ENCODE measurements at regions not wholly inside any gene's neighbourhood (a gene's known extent, or its start where the extent isn't known, plus 50 kb on each side); places are given as distances from the start of the nearest gene placed in this dataset.

GRCh38 chr2:181318504-181319280 is 138.5 kb upstream of the ITGA4 start:
- no peaks in the 10 kb centered on the region for H3K27me3 Mint-ChIP-seq
- ATAC-seq (ENCODE audit: low read depth) (no peak), DNase-seq (ENCODE audit: low spot score in 2 of 2) (no peak)
- no peaks in the 10 kb centered on the region for H3K9me3 Mint-ChIP-seq
- H3K4me1 Mint-ChIP-seq: peaks cover 10% of the 10 kb centered on the region
- H3K27ac Mint-ChIP-seq: no peak overlapping the region
- no peak overlapping the region for H3K4me3 Mint-ChIP-seq
- H3K36me3 Mint-ChIP-seq: no peaks in the 10 kb centered on the region

GRCh38 chr2:181319286-181319685 is 137.9 kb upstream of the ITGA4 start:
- H3K9me3 Mint-ChIP-seq: peaks cover 1% of the 10 kb centered on the region
- H3K4me3 Mint-ChIP-seq: no peak overlapping the region
- peaks cover 8% of the 10 kb centered on the region for H3K4me1 Mint-ChIP-seq
- H3K36me3 Mint-ChIP-seq: no peaks in the 10 kb centered on the region
- no peaks in the 10 kb centered on the region for H3K27me3 Mint-ChIP-seq
- ATAC-seq (ENCODE audit: low read depth) (no peak), DNase-seq (ENCODE audit: low spot score in 2 of 2) (no peak)
- H3K27ac Mint-ChIP-seq: no peak overlapping the region

GRCh38 chr2:181320638-181321037 is 136.5 kb upstream of the ITGA4 start:
- no peak for ATAC-seq (ENCODE audit: low read depth)
- peaks cover 1% of the 10 kb centered on the region for H3K9me3 Mint-ChIP-seq
- no peaks in the 10 kb centered on the region for H3K36me3 Mint-ChIP-seq
- no peak overlapping the region for H3K4me3 Mint-ChIP-seq
- no peak for DNase-seq (ENCODE audit: low spot score in 2 of 2)
- H3K4me1 Mint-ChIP-seq: peaks cover 10% of the 10 kb centered on the region
- H3K27ac Mint-ChIP-seq: no peak overlapping the region
- H3K27me3 Mint-ChIP-seq: no peaks in the 10 kb centered on the region

- Mint-ChIP-seq H3K36me3 (peaks cover 2% of the 10 kb centered on the region), H3K4me3 (no peak overlapping the region)
Measured at GRCh38 chr2:181324912-181325311, 132.3 kb upstream of the ITGA4 start.

GRCh38 chr2:181326661-181327060 is 130.5 kb upstream of the ITGA4 start:
- DNase-seq (ENCODE audit: low spot score in 2 of 2) (no peak), ATAC-seq (ENCODE audit: low read depth) (no peak)
- no peak overlapping the region for H3K27ac Mint-ChIP-seq
- H3K36me3 Mint-ChIP-seq: peaks cover 3% of the 10 kb centered on the region
- H3K27me3 Mint-ChIP-seq: no peaks in the 10 kb centered on the region
- H3K4me3 Mint-ChIP-seq: no peak overlapping the region
- H3K4me1 Mint-ChIP-seq: peaks cover 12% of the 10 kb centered on the region
- H3K9me3 Mint-ChIP-seq: peaks cover 4% of the 10 kb centered on the region

More at GRCh38 chr2:181324912-181325311, 132.3 kb upstream of the ITGA4 start:
- Mint-ChIP-seq H3K27me3 (no peaks in the 10 kb centered on the region), H3K9me3 (peaks cover 4% of the 10 kb centered on the region), H3K4me1 (peaks cover 14% of the 10 kb centered on the region), H3K27ac (no peak overlapping the region)
- no peak for ATAC-seq (ENCODE audit: low read depth)
- no peak for DNase-seq (ENCODE audit: low spot score in 2 of 2)

GRCh38 chr2:181330286-181330685 is 126.9 kb upstream of the ITGA4 start:
- ATAC-seq (ENCODE audit: low read depth): no peak
- peaks cover 17% of the 10 kb centered on the region for H3K4me1 Mint-ChIP-seq
- DNase-seq (ENCODE audit: low spot score in 2 of 2): no peak
- H3K9me3 Mint-ChIP-seq: peaks cover 4% of the 10 kb centered on the region
- no peaks in the 10 kb centered on the region for H3K27me3 Mint-ChIP-seq
- no peak overlapping the region for H3K27ac Mint-ChIP-seq
- H3K36me3 Mint-ChIP-seq: peaks cover 4% of the 10 kb centered on the region
- H3K4me3 Mint-ChIP-seq: no peak overlapping the region

- Mint-ChIP-seq H3K36me3 (peaks cover 4% of the 10 kb centered on the region), H3K4me3 (no peak overlapping the region), H3K27ac (no peak overlapping the region), H3K9me3 (peaks cover 4% of the 10 kb centered on the region), H3K27me3 (no peaks in the 10 kb centered on the region), H3K4me1 (peaks cover 9% of the 10 kb centered on the region)
- DNase-seq (ENCODE audit: low spot score in 2 of 2) (no peak), ATAC-seq (ENCODE audit: low read depth) (no peak)
Measured at GRCh38 chr2:181332044-181332605, 125.1 kb upstream of the ITGA4 start.

- H3K27ac Mint-ChIP-seq: peak overlapping the region; percentile 35
- peak; percentile 88 for ATAC-seq (ENCODE audit: low read depth)
- peaks cover 3% of the 10 kb centered on the region for H3K36me3 Mint-ChIP-seq
Measured at GRCh38 chr2:181334158-181334826, 122.9 kb upstream of the ITGA4 start.

GRCh38 chr2:181340891-181341290 is 116.3 kb upstream of the ITGA4 start:
- Mint-ChIP-seq H3K27me3 (no peaks in the 10 kb centered on the region), H3K27ac (peak overlapping the region; percentile 24), H3K36me3 (peaks cover 2% of the 10 kb centered on the region), H3K4me1 (peaks cover 13% of the 10 kb centered on the region), H3K4me3 (no peak overlapping the region), H3K9me3 (no peaks in the 10 kb centered on the region)
- no peak for DNase-seq (ENCODE audit: low spot score in 2 of 2)
- peak; percentile 64 for ATAC-seq (ENCODE audit: low read depth)

More at GRCh38 chr2:181334158-181334826, 122.9 kb upstream of the ITGA4 start:
- Mint-ChIP-seq H3K27me3 (no peaks in the 10 kb centered on the region), H3K4me3 (peak overlapping the region; percentile 14), H3K4me1 (peaks cover 9% of the 10 kb centered on the region), H3K9me3 (peaks cover 2% of the 10 kb centered on the region)
- DNase-seq (ENCODE audit: low spot score in 2 of 2): no peak

- peaks cover 2% of the 10 kb centered on the region for H3K36me3 Mint-ChIP-seq
- no peaks in the 10 kb centered on the region for H3K9me3 Mint-ChIP-seq
- H3K27ac Mint-ChIP-seq: no peak overlapping the region
Measured at GRCh38 chr2:181341855-181342600, 115.2 kb upstream of the ITGA4 start.

GRCh38 chr2:181348107-181348837 is 108.9 kb upstream of the ITGA4 start:
- Mint-ChIP-seq H3K9me3 (peaks cover 5% of the 10 kb centered on the region), H3K27me3 (no peaks in the 10 kb centered on the region), H3K4me1 (peaks cover 14% of the 10 kb centered on the region), H3K36me3 (no peaks in the 10 kb centered on the region), H3K4me3 (no peak overlapping the region), H3K27ac (peak overlapping the region; percentile 62)
- ATAC-seq (ENCODE audit: low read depth) (peak; percentile 67), DNase-seq (ENCODE audit: low spot score in 2 of 2) (no peak)

More at GRCh38 chr2:181341855-181342600, 115.2 kb upstream of the ITGA4 start:
- Mint-ChIP-seq H3K4me3 (no peak overlapping the region), H3K27me3 (no peaks in the 10 kb centered on the region), H3K4me1 (peaks cover 13% of the 10 kb centered on the region)
- ATAC-seq (ENCODE audit: low read depth): no peak
- no peak for DNase-seq (ENCODE audit: low spot score in 2 of 2)

- ATAC-seq (ENCODE audit: low read depth): peak; percentile 91
Measured at GRCh38 chr2:181352158-181352557, 105.0 kb upstream of the ITGA4 start.

GRCh38 chr2:181354626-181355025 is 102.6 kb upstream of the ITGA4 start:
- DNase-seq (ENCODE audit: low spot score in 2 of 2): no peak

More at GRCh38 chr2:181352158-181352557, 105.0 kb upstream of the ITGA4 start:
- Mint-ChIP-seq H3K36me3 (no peaks in the 10 kb centered on the region), H3K4me1 (peaks cover 21% of the 10 kb centered on the region), H3K27me3 (no peaks in the 10 kb centered on the region), H3K27ac (peak overlapping the region; percentile 73), H3K9me3 (peaks cover 5% of the 10 kb centered on the region), H3K4me3 (peak overlapping the region; percentile 49)
- no peak for DNase-seq (ENCODE audit: low spot score in 2 of 2)

More at GRCh38 chr2:181354626-181355025, 102.6 kb upstream of the ITGA4 start:
- Mint-ChIP-seq H3K4me1 (peaks cover 16% of the 10 kb centered on the region), H3K27me3 (no peaks in the 10 kb centered on the region), H3K4me3 (no peak overlapping the region), H3K9me3 (peaks cover 5% of the 10 kb centered on the region), H3K27ac (no peak overlapping the region), H3K36me3 (no peaks in the 10 kb centered on the region)
- no peak for ATAC-seq (ENCODE audit: low read depth)

Measured in memory B cell (primary cell).